Adrenal gland (tissue), 9 donors: ENCODE measurements at regions not wholly inside any gene's neighbourhood (a gene's known extent, or its start where the extent isn't known, plus 50 kb on each side); places are given as distances from the start of the nearest gene placed in this dataset.
"Not testable (repeated sequence)": the region's sequence is repeated elsewhere in the genome, so short reads cannot be mapped to it uniquely, and the experiment has no call there.

Experiments used
- DNase-seq, 7 donors: peaks; one replicate each; pipeline ENCODE4 v3.0.0-alpha.2; 2019 to 2020
- H3K27ac ChIP-seq, 5 donors: fragments of 200-600 bp; sonication (generic) in 4 of 5; 1 replicate in 3 of 5; 2 replicates in 2 of 5; pipeline versions ENCODE4 v1.5.1 to v1.8.0; 2016 to 2020; ENCODE audit warnings: mild to moderate bottlenecking in 1 of 5
- H3K27me3 ChIP-seq: fragments of 200-600 bp; 2 replicates; pipeline ENCODE4 v1.8.0; 2021
- H3K36me3 ChIP-seq, 2 donors: fragments of 200-600 bp; replicated peaks in 1 of 2; 1 replicate in 1 of 2; 2 replicates in 1 of 2; pipeline versions ENCODE4 v1.5.1 to v1.8.0; 2018 to 2022
- H3K4me1 ChIP-seq, 2 donors: fragments of 200-600 bp; replicated peaks in 1 of 2; 1 replicate in 1 of 2; 2 replicates in 1 of 2; pipeline versions ENCODE4 v1.5.1 to v1.8.0; 2018 to 2021
- H3K4me3 ChIP-seq, 4 donors: fragments of 200-600 bp; sonication (generic) in 3 of 4; one replicate each; pipeline ENCODE4 v1.5.1; 2016 to 2018
- H3K9me3 ChIP-seq, 3 donors: fragments of 200-600 bp; sonication (generic) in 1 of 3; replicated peaks in 1 of 3; 1 replicate in 2 of 3; 2 replicates in 1 of 3; pipeline versions ENCODE4 v1.5.1 to v1.8.0; 2016 to 2021
- POLR2A ChIP-seq, 2 donors: fragments of 450-650 bp; IDR thresholded peaks; one replicate each; pipeline ENCODE4 v1.6.1; 2017; ENCODE audit warnings: antibody characterized with exemption in 2 of 2, mild to moderate bottlenecking in 2 of 2, moderate library complexity in 1 of 2
- WGBS, 4 donors: extraction: QIAGEN DNeasy Blood & Tissue Kit in 2 of 4; methylation state at CpG; one replicate each; pipeline versions ENCODE4 v1.1.5 to v1.1.7; 2013 to 2017; 5-methylcytosine and 5-hydroxymethylcytosine counted together
- intact Hi-C, 2 donors: fragments of 100-400 bp; cut with DNase I; formaldehyde crosslinking; loops; one replicate each; pipeline versions ENCODE4 v1.14.1 to v1.15.0; 2022 to 2023
- TF ChIP-seq, protein P1 (sequence below), 6 experiments: fragments of 450-650 bp in 4 of 6; fragments of 200-600 bp in 2 of 6; sonication (generic) in 1 of 6; IDR thresholded peaks; 1 replicate in 5 of 6; 2 replicates in 1 of 6; pipeline versions ENCODE4 v1.5.1 to v1.8.0; 2016 to 2021; ENCODE audit warnings: antibody characterized with exemption in 6 of 6, mild to moderate bottlenecking in 2 of 6, moderate library complexity in 1 of 6
- donor health status: healthy with polysubstance abuse.
- donor health status: Bipolar disorder and iron deficiency.
- donor health status: DM: yes; HTN: yes; CAD: no.
- donor health status: DM: no; HTN: no; CAD: no.
- donor health status: DM: no; HTN: no; CAD: no.

DNA sequence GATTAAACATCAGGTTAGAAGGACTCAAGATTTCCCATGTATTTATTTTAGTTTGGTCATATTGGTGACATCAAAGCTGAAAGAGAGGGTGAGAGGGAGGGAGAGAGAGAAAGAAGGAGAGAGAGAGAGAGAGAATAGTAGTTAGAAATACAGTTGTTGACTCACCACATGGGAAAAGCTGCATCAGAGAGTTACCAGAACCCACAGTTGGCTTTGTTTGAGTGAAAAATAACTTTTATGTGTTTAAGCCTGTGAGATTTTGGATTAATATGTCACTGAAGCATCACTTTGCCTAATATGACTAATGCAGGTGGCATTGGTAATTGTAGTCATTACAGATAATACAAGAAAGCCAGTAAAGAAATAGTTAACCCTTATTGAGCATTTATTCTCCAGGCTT lies 303.9 kb downstream of the REEP3 start:
- TF ChIP-seq, protein P1, sequence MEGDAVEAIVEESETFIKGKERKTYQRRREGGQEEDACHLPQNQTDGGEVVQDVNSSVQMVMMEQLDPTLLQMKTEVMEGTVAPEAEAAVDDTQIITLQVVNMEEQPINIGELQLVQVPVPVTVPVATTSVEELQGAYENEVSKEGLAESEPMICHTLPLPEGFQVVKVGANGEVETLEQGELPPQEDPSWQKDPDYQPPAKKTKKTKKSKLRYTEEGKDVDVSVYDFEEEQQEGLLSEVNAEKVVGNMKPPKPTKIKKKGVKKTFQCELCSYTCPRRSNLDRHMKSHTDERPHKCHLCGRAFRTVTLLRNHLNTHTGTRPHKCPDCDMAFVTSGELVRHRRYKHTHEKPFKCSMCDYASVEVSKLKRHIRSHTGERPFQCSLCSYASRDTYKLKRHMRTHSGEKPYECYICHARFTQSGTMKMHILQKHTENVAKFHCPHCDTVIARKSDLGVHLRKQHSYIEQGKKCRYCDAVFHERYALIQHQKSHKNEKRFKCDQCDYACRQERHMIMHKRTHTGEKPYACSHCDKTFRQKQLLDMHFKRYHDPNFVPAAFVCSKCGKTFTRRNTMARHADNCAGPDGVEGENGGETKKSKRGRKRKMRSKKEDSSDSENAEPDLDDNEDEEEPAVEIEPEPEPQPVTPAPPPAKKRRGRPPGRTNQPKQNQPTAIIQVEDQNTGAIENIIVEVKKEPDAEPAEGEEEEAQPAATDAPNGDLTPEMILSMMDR (IDR thresholded peaks at IDR 0.05), result no peak
- TF ChIP-seq POLR2A (IDR thresholded peaks at IDR 0.05), result no peak
- H3K27me3 ChIP-seq, result no peaks in the 10 kb centered on the region
- H3K4me1 ChIP-seq, result no peaks in the 10 kb centered on the region
- no peaks in the 10 kb centered on the region for H3K9me3 ChIP-seq
- intact Hi-C loops, result no loop called here
- H3K4me3 ChIP-seq, result no peak overlapping the region
- no peak overlapping the region for H3K27ac ChIP-seq
- DNase-seq, result no peak
- no peaks in the 10 kb centered on the region for H3K36me3 ChIP-seq

DNA sequence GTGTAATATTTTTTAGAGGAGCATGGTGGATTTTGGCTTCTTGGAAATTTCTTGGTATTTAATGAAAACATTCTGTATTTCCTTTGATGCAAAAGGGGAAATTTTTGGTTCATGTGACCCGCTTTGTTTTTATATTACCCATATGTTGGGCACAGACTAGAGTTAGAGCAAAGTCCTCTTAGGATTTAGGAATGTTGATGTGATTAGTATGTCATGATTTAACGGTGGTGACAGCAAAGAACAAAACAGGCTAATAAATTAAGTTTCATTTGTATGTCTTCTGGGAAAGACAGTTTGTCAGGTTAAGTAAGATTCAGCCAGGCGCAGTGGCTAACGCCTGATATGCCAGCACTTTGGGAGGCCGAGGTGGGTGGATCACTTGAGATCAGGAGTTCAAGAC lies 304.6 kb downstream of the REEP3 start:
- intact Hi-C loops, result no loop called here
- H3K27me3 ChIP-seq, result no peaks in the 10 kb centered on the region
- no peaks in the 10 kb centered on the region for H3K9me3 ChIP-seq
- H3K4me1 ChIP-seq, result no peaks in the 10 kb centered on the region
- H3K4me3 ChIP-seq, result no peak overlapping the region
- no peaks in the 10 kb centered on the region for H3K36me3 ChIP-seq
- no peak overlapping the region for H3K27ac ChIP-seq
- no peak for DNase-seq
- TF ChIP-seq POLR2A (IDR thresholded peaks at IDR 0.05), result no peak
- TF ChIP-seq, protein P1 (IDR thresholded peaks at IDR 0.05), result no peak
- 71 to 81% (median 77%) methylated on average over 5 of the region's 5 CpGs for WGBS, 4 donors

DNA sequence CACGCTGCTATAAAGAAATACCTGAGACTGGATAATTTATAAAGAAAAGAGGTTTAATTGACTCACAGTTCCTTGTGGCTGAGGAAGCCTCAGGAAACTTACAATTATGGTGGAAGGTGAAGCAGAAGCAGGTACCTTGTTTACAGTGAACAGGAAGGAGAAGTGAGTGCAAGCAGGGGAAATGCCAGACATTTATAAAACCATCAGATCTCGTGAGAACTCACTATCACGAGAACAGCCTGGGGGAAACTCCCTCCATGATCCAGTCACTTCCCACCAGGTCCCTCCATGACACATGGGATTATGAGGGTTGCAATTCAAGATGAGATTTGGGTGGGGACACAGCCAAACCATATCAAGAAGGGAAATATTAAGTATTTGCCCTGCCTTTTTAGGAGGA lies 305.8 kb downstream of the REEP3 start:
- 43 to 71% (median 55%) methylated on average over 3 of the region's 3 CpGs for WGBS, 4 donors
- H3K27me3 ChIP-seq, intact Hi-C loops, DNase-seq, H3K27ac ChIP-seq, H3K4me3 ChIP-seq, H3K4me1 ChIP-seq, H3K9me3 ChIP-seq, H3K36me3 ChIP-seq: not testable (repeated sequence)

DNA sequence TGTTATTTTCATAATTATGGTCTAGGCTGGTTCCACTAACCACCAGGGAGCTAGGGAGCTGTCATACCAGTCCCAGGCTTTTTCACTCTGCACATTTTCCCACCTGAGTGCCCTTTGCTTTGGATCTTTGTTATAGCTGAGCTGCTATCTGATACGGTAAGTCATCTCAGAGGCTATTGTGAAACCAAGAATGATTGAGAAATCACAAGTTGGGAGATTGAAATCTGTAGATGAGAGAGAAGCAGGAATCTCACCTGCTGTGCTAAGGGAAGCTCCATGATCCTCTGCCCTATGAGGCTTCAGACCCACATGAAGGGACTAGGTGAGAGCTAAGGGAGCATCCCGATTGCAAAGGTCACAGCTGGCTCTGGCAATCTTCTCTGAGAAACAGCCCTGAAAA lies 307.8 kb downstream of the REEP3 start:
- no peaks in the 10 kb centered on the region for H3K9me3 ChIP-seq
- TF ChIP-seq POLR2A (IDR thresholded peaks at IDR 0.05), result no peak
- TF ChIP-seq, protein P1 (IDR thresholded peaks at IDR 0.05), result no peak
- no peak overlapping the region for H3K4me3 ChIP-seq
- H3K27ac ChIP-seq, result no peak overlapping the region
- no peaks in the 10 kb centered on the region for H3K36me3 ChIP-seq
- H3K27me3 ChIP-seq, result no peaks in the 10 kb centered on the region
- WGBS, 4 donors, result 46 to 64% (median 55%) methylated on average over 2 of the region's 2 CpGs
- no peaks in the 10 kb centered on the region for H3K4me1 ChIP-seq
- DNase-seq, result no peak
- intact Hi-C loops, result no loop called here

DNA sequence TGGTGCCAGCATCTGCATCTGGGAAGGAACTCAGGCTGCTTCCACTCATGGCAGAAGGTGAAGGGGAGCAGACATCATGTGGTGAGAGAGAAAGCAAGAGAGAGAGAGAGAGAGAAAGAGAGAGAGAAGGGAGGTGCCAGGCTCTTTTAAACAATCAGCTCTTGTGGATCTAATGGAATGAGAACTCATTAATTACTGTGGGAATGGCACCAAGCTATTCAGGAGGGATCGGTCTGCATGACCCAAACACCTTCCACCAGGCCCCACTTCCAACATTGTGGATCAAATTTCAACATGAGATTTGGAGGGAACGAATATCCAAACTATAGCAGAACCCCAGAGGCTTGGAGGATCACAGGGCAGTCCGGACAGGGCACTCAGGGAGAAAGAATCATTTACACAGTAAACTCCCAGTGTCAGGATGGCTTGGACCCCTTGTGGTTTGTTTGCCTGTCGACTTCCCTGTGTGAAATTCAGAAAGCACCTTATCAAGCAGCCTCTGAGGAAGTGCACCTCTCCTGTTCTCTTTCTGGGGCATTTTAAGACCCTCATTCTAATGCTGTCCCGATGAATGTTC lies 308.5 kb downstream of the REEP3 start:
- WGBS, 4 donors, result 45 to 58% (median 51%) methylated on average over 4 to 5 of the region's 5 CpGs
- Histone ChIP-seq H3K27me3 (no peaks in the 10 kb centered on the region), H3K9me3 (no peaks in the 10 kb centered on the region), H3K4me3 (no peak overlapping the region), H3K27ac (no peak overlapping the region), H3K4me1 (no peaks in the 10 kb centered on the region), H3K36me3 (no peaks in the 10 kb centered on the region)
- no peak for DNase-seq
- intact Hi-C loops, result no loop called here
- TF ChIP-seq, protein P1 (IDR thresholded peaks at IDR 0.05), result no peak
- TF ChIP-seq POLR2A (IDR thresholded peaks at IDR 0.05), result no peak
